Astrocyte (in vitro differentiated cells and primary cell): ENCODE measurements at regions not wholly inside any gene's neighbourhood (a gene's known extent, or its start where the extent isn't known, plus 50 kb on each side); places are given as distances from the start of the nearest gene placed in this dataset.
"Not testable (repeated sequence)": the region's sequence is repeated elsewhere in the genome, so short reads cannot be mapped to it uniquely, and the experiment has no call there.

Experiments used
- EZH2 ChIP-seq: IDR thresholded peaks from 2 replicates; pipeline ENCODE4 v1.6.1; 2012; ENCODE audit warnings: mild to moderate bottlenecking, low read length, inconsistent platforms; ENCODE audit not compliant: insufficient read depth
- TF ChIP-seq, protein P1 (sequence below): IDR thresholded peaks from 2 replicates; pipeline ENCODE4 v1.5.1; 2011; ENCODE audit warnings: low read depth, mild to moderate bottlenecking, inconsistent platforms, low read length, moderate library complexity; ENCODE audit not compliant: insufficient read depth

DNA sequence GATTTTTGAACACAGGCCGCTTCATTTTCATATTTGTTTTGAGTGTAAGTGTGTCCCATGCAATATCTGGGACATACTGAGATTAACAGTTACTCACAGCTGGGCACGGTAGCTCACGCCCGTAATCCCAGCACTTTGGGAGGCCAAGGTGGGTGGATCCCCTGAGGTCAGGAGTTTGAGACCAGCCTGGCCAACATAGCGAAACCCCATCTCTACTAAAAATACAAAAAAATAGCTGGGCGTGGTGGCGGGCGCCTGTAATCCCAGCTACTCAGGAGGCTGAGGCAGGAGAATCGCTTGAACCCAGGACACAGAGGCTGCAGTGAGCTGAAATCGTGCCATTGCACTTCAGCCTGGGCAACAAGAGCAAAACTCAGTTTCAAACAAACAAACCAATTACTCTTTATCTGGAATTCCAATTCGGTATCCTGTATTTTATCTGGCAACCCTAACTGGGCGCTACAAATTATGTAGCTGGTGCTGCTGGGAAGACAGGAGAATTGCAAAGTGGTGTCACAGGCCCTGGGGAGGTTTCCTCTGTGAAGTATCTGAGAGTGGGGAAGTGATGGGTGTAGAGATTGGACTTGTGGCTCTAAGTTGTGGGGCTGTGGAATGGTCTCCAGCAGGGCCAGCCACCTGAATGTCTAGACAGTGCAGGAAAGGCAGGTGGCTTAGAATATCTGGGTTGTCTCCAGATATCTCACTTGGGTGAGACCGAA lies 73.3 kb upstream of the SPRY4 start:
- TF ChIP-seq, protein P1, sequence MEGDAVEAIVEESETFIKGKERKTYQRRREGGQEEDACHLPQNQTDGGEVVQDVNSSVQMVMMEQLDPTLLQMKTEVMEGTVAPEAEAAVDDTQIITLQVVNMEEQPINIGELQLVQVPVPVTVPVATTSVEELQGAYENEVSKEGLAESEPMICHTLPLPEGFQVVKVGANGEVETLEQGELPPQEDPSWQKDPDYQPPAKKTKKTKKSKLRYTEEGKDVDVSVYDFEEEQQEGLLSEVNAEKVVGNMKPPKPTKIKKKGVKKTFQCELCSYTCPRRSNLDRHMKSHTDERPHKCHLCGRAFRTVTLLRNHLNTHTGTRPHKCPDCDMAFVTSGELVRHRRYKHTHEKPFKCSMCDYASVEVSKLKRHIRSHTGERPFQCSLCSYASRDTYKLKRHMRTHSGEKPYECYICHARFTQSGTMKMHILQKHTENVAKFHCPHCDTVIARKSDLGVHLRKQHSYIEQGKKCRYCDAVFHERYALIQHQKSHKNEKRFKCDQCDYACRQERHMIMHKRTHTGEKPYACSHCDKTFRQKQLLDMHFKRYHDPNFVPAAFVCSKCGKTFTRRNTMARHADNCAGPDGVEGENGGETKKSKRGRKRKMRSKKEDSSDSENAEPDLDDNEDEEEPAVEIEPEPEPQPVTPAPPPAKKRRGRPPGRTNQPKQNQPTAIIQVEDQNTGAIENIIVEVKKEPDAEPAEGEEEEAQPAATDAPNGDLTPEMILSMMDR, result not testable (repeated sequence)
- TF ChIP-seq EZH2, result not testable (repeated sequence)
